GM18861 (cell line): ENCODE measurements at regions not wholly inside any gene's neighbourhood (a gene's known extent, or its start where the extent isn't known, plus 50 kb on each side); places are given as distances from the start of the nearest gene placed in this dataset.

ENCODE experiments used
- ATAC-seq: cut with Tn5 transposase; IDR thresholded peaks from one replicate; pipeline ENCODE4 v1.9.1; 2021; ENCODE audit not compliant: unreplicated experiment

GRCh38 chr2:146235158-146235557 is 1609.7 kb upstream of the ACVR2A start:
- no peak for ATAC-seq

- no peak for ATAC-seq
Measured at GRCh38 chr2:146229508-146230155, 1615.2 kb upstream of the ACVR2A start.

GRCh38 chr2:146228466-146229058 is 1616.3 kb upstream of the ACVR2A start:
- peak; percentile 83 for ATAC-seq

- no peak for ATAC-seq
Measured at GRCh38 chr2:146228020-146228393, 1616.8 kb upstream of the ACVR2A start.

- ATAC-seq = no peak
Measured at GRCh38 chr2:146227152-146228019, 1617.4 kb upstream of the ACVR2A start.

GRCh38 chr2:146226077-146226476 is 1618.8 kb upstream of the ACVR2A start:
- ATAC-seq = no peak

- ATAC-seq = no peak
Measured at GRCh38 chr2:146221826-146222225, 1623.0 kb upstream of the ACVR2A start.

GRCh38 chr2:146220957-146221356 is 1623.9 kb upstream of the ACVR2A start:
- ATAC-seq = no peak

- ATAC-seq = no peak
Measured at GRCh38 chr2:146214394-146214929, 1630.4 kb upstream of the ACVR2A start.

GRCh38 chr2:146213674-146214073 is 1631.2 kb upstream of the ACVR2A start:
- no peak for ATAC-seq

GRCh38 chr2:146212602-146213001 is 1632.2 kb upstream of the ACVR2A start:
- ATAC-seq = no peak

- ATAC-seq = no peak
Measured at GRCh38 chr2:146209842-146210275, 1635.0 kb upstream of the ACVR2A start.

- ATAC-seq = no peak
Measured at GRCh38 chr2:146207901-146208300, 1636.9 kb upstream of the ACVR2A start.

- ATAC-seq = no peak
Measured at GRCh38 chr2:146207417-146207816, 1637.4 kb upstream of the ACVR2A start.

- no peak for ATAC-seq
Measured at GRCh38 chr2:146203064-146203624, 1641.7 kb upstream of the ACVR2A start.

GRCh38 chr2:146193619-146194018 is 1651.2 kb upstream of the ACVR2A start:
- ATAC-seq = no peak

- no peak for ATAC-seq
Measured at GRCh38 chr2:146189541-146189940, 1655.3 kb upstream of the ACVR2A start.

- no peak for ATAC-seq
Measured at GRCh38 chr2:146173934-146174333, 1654.0 kb upstream of the ZEB2 start.

- no peak for ATAC-seq
Measured at GRCh38 chr2:146161256-146161882, 1641.5 kb upstream of the ZEB2 start.

GRCh38 chr2:146158072-146158674 is 1638.3 kb upstream of the ZEB2 start:
- ATAC-seq = no peak
